ENCODE measurements at regions not wholly inside any gene's neighbourhood (a gene's known extent, or its start where the extent isn't known, plus 50 kb on each side); places are given as distances from the start of the nearest gene placed in this dataset.

DNA sequence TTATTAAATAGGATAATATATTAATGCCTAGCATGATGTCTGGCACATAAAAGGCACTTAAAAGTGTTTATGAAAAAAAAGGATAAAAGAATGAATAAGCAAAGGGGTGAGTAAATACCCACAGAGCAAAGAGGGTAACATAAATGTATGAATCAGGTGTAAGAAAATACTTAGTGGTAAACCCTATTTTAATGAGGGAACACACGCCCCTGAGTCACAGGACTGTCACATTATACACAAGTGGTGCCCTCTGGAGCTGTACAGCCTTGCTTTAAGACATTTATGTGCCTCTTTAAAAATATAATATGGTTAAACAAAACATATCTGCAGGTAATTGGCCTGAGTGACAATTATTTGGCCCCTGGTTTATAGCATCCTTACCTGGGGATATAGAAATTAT lies 78.1 kb upstream of the PTBP2 start:
- H3K4me3 ChIP-seq (ENCODE audit: low read depth, low read length) = no peak overlapping the region
- no peak for TF ChIP-seq CTCF (IDR thresholded peaks at IDR 0.05; ENCODE audit: control insufficient read depth, extremely low read depth, insufficient read depth)
- no peak for DNase-seq (ENCODE audit: low read depth)

GRCh38 chr1:96649301-96649700 lies 72.3 kb upstream of the PTBP2 start:
- DNase-seq (ENCODE audit: low read depth) = no peak
- H3K4me3 ChIP-seq (ENCODE audit: low read depth, low read length) = no peak overlapping the region
- no peak for TF ChIP-seq CTCF (IDR thresholded peaks at IDR 0.05; ENCODE audit: control insufficient read depth, extremely low read depth, insufficient read depth)

DNA sequence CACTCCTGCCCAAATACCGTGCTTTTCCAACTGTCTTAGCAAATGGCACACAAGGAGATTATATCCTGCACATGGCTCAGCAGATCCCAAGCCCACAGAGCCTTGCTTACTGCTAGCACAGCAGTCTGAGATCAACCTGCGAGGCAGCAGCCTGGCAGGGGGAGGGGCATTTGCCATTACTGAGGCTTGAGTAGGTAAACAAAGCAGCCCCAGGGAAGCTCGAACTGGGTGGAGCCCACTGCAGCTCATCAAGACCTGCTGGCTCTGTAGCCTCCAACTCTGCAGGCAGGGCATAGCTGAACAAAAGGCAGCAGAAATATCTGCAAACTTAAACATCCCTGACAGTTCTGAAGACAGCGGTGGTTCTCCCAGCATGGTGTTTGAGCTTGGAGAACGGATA lies 70.1 kb upstream of the PTBP2 start:
- no peak for DNase-seq (ENCODE audit: low read depth)
- no peak overlapping the region for H3K4me3 ChIP-seq (ENCODE audit: low read depth, low read length)
- TF ChIP-seq CTCF (IDR thresholded peaks at IDR 0.05; ENCODE audit: control insufficient read depth, extremely low read depth, insufficient read depth) = no peak

GRCh38 chr1:96660051-96660450 lies 61.5 kb upstream of the PTBP2 start:
- TF ChIP-seq CTCF (IDR thresholded peaks at IDR 0.05; ENCODE audit: control insufficient read depth, extremely low read depth, insufficient read depth) = no peak
- no peak overlapping the region for H3K4me3 ChIP-seq (ENCODE audit: low read depth, low read length)
- no peak for DNase-seq (ENCODE audit: low read depth)

- no peak for DNase-seq (ENCODE audit: low read depth)
- TF ChIP-seq CTCF (IDR thresholded peaks at IDR 0.05; ENCODE audit: control insufficient read depth, extremely low read depth, insufficient read depth) = no peak
- H3K4me3 ChIP-seq (ENCODE audit: low read depth, low read length) = no peak overlapping the region
Measured at GRCh38 chr1:96660503-96660902, 61.1 kb upstream of the PTBP2 start.
